GM23248 (cell line): ENCODE measurements at regions not wholly inside any gene's neighbourhood (a gene's known extent, or its start where the extent isn't known, plus 50 kb on each side); places are given as distances from the start of the nearest gene placed in this dataset.

ENCODE experiments used
- EZH2 ChIP-seq: fragments of 200-600 bp; sonication (generic); IDR thresholded peaks from 2 replicates; pipeline ENCODE4 v1.6.1; 2018; ENCODE audit warnings: antibody characterized with exemption, mild to moderate bottlenecking; ENCODE audit not compliant: insufficient read depth, poor library complexity, severe bottlenecking
- EZH2phosphoT487 ChIP-seq: fragments of 200-600 bp; sonication (generic); IDR thresholded peaks from 2 replicates; pipeline ENCODE4 v1.6.1; 2018; ENCODE audit warnings: antibody characterized with exemption, moderate library complexity, mild to moderate bottlenecking, low read depth; ENCODE audit not compliant: insufficient read depth

DNA sequence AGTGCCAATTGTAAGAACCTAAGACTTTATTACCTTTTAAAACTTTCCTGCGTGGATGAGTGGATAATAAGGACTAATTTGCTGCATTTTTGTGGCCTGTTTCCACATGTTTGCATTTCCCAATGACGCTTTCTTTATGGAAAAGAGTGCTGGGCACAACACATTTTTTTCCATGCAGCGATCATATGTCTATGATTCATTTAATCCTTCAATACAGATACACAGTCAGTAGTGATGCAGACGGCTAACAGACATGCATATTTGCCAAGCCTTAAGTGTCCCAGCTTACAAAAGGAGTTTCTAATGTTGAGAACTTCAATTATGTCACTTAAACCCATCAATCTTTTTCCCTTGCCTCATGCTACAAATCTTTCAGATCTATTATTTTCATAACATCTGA is 239.8 kb upstream of the PREP start:
- no peak for TF ChIP-seq EZH2
- TF ChIP-seq EZH2phosphoT487, result no peak
